ENCODE measurements at regions not wholly inside any gene's neighbourhood (a gene's known extent, or its start where the extent isn't known, plus 50 kb on each side); places are given as distances from the start of the nearest gene placed in this dataset.

DNA sequence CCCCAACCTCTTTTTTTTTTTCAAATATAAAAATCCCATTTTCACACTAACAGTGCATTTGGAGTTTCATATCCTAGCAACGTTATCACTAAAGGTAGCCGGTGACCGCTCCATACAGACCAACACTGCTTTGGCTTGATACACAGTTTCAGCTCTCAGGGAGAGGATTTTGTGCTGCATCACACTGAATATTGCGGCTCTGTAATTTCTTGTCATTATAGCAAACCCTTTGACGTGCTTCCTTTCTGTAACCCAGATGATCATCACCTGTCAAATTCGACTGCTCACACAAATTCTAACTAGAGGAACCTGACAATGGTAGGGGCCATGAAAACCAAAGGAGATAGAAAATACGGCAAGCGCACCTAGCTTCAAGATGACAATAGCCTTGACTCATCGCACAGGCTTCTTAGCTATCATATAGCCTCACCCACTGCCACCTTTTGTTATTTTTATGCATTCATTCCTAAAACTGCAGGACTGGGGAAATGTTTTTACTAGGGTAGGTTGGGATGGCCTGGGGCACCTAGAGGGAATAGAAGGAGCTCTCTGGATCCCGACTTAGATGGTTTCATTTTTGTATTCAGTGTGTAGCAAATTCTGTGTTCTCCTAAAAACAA, 582.9 kb upstream of the PIK3C3 start:
- peak; percentile 52 for ATAC-seq
- no peak overlapping the region for H3K27ac Mint-ChIP-seq
- no peaks in the 10 kb centered on the region for H3K27me3 ChIP-seq (ENCODE audit: insufficient read depth)

More for the DNA sequence above, 582.9 kb upstream of the PIK3C3 start:
- Histone ChIP-seq H3K79me2 (replicated peaks; ENCODE audit: insufficient read depth) (no peaks in the 10 kb centered on the region), H3K4me1 (ENCODE audit: insufficient read depth) (peaks cover 24% of the 10 kb centered on the region), H4K20me1 (replicated peaks; ENCODE audit: insufficient read depth) (no peaks in the 10 kb centered on the region), H3K9me2 (ENCODE audit: insufficient read depth) (no peaks in the 10 kb centered on the region), H3K4me2 (peak overlapping the region; percentile 45), H3K27ac (ENCODE audit: low read depth) (no peak overlapping the region), H3K4me3 (no peak overlapping the region), H3F3A (replicated peaks; ENCODE audit: low read depth) (no peaks in the 10 kb centered on the region), H2AFZ (no peak overlapping the region), H3K36me3 (ENCODE audit: insufficient read depth) (no peaks in the 10 kb centered on the region)
- Mint-ChIP-seq H3K4me3 (no peak overlapping the region), H3K27me3 (ENCODE audit: insufficient read depth, low read depth, poor library complexity) (no peaks in the 10 kb centered on the region), H3K4me1 (peaks cover 22% of the 10 kb centered on the region), H3K9me3 (no peaks in the 10 kb centered on the region; the same call in 2 of the 3 replicates), H3K36me3 (ENCODE audit: low read depth) (peaks cover 7% of the 10 kb centered on the region; the same call in 2 of the 3 replicates)
- peak; percentile 33 for DNase-seq (ENCODE audit: low spot score)
- TF ChIP-seq ZNF114 (CRISPR knock-in tag; IDR thresholded peaks at IDR 0.05) = no peak
- TF ChIP-seq JUNB (IDR thresholded peaks at IDR 0.05; ENCODE audit: unreplicated experiment) = no peak
- TF ChIP-seq STAT1 (IDR thresholded peaks at IDR 0.05; ENCODE audit: unreplicated experiment) = no peak
- TF ChIP-seq, protein P1, sequence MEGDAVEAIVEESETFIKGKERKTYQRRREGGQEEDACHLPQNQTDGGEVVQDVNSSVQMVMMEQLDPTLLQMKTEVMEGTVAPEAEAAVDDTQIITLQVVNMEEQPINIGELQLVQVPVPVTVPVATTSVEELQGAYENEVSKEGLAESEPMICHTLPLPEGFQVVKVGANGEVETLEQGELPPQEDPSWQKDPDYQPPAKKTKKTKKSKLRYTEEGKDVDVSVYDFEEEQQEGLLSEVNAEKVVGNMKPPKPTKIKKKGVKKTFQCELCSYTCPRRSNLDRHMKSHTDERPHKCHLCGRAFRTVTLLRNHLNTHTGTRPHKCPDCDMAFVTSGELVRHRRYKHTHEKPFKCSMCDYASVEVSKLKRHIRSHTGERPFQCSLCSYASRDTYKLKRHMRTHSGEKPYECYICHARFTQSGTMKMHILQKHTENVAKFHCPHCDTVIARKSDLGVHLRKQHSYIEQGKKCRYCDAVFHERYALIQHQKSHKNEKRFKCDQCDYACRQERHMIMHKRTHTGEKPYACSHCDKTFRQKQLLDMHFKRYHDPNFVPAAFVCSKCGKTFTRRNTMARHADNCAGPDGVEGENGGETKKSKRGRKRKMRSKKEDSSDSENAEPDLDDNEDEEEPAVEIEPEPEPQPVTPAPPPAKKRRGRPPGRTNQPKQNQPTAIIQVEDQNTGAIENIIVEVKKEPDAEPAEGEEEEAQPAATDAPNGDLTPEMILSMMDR (conservative IDR thresholded peaks at IDR 0.05; ENCODE audit: low read depth in 2 of 2) = no peak
- TF ChIP-seq, protein P2, sequence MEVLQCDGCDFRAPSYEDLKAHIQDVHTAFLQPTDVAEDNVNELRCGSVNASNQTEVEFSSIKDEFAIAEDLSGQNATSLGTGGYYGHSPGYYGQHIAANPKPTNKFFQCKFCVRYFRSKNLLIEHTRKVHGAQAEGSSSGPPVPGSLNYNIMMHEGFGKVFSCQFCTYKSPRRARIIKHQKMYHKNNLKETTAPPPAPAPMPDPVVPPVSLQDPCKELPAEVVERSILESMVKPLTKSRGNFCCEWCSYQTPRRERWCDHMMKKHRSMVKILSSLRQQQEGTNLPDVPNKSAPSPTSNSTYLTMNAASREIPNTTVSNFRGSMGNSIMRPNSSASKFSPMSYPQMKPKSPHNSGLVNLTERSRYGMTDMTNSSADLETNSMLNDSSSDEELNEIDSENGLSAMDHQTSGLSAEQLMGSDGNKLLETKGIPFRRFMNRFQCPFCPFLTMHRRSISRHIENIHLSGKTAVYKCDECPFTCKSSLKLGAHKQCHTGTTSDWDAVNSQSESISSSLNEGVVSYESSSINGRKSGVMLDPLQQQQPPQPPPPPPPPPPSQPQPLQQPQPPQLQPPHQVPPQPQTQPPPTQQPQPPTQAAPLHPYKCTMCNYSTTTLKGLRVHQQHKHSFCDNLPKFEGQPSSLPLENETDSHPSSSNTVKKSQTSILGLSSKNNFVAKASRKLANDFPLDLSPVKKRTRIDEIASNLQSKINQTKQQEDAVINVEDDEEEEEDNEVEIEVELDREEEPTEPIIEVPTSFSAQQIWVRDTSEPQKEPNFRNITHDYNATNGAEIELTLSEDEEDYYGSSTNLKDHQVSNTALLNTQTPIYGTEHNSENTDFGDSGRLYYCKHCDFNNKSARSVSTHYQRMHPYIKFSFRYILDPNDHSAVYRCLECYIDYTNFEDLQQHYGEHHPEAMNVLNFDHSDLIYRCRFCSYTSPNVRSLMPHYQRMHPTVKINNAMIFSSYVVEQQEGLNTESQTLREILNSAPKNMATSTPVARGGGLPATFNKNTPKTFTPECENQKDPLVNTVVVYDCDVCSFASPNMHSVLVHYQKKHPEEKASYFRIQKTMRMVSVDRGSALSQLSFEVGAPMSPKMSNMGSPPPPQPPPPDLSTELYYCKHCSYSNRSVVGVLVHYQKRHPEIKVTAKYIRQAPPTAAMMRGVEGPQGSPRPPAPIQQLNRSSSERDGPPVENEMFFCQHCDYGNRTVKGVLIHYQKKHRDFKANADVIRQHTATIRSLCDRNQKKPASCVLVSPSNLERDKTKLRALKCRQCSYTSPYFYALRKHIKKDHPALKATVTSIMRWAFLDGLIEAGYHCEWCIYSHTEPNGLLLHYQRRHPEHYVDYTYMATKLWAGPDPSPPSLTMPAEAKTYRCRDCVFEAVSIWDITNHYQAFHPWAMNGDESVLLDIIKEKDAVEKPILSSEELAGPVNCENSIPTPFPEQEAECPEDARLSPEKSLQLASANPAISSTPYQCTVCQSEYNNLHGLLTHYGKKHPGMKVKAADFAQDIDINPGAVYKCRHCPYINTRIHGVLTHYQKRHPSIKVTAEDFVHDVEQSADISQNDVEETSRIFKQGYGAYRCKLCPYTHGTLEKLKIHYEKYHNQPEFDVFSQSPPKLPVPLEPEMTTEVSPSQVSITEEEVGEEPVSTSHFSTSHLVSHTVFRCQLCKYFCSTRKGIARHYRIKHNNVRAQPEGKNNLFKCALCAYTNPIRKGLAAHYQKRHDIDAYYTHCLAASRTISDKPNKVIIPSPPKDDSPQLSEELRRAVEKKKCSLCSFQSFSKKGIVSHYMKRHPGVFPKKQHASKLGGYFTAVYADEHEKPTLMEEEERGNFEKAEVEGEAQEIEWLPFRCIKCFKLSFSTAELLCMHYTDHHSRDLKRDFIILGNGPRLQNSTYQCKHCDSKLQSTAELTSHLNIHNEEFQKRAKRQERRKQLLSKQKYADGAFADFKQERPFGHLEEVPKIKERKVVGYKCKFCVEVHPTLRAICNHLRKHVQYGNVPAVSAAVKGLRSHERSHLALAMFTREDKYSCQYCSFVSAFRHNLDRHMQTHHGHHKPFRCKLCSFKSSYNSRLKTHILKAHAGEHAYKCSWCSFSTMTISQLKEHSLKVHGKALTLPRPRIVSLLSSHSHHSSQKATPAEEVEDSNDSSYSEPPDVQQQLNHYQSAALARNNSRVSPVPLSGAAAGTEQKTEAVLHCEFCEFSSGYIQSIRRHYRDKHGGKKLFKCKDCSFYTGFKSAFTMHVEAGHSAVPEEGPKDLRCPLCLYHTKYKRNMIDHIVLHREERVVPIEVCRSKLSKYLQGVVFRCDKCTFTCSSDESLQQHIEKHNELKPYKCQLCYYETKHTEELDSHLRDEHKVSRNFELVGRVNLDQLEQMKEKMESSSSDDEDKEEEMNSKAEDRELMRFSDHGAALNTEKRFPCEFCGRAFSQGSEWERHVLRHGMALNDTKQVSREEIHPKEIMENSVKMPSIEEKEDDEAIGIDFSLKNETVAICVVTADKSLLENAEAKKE (CRISPR knock-in tag; IDR thresholded peaks at IDR 0.05) = no peak
- TF ChIP-seq ZNF331 (CRISPR knock-in tag; IDR thresholded peaks at IDR 0.05; ENCODE audit: low read depth) = no peak
- TF ChIP-seq POLR2AphosphoS5 (IDR thresholded peaks at IDR 0.05; ENCODE audit: low read depth) = no peak
- TF ChIP-seq CREB1 (CRISPR knock-in tag; IDR thresholded peaks at IDR 0.05; ENCODE audit: low read depth) = no peak

Measured in GM23338 (cell line).